HCT116 (cell line): ENCODE measurements at regions not wholly inside any gene's neighbourhood (a gene's known extent, or its start where the extent isn't known, plus 50 kb on each side); places are given as distances from the start of the nearest gene placed in this dataset.

Experiments
- ATAC-seq: fragments of 200-7000 bp; cut with Tn5 transposase; 2 replicates; pipeline ENCODE4 v1.9.1; 2020; ENCODE audit warnings: mild to moderate bottlenecking, moderate library complexity
- BruUV-seq: library from RNA; stranded (reverse); fragments of 400-500 nt; replicated peaks from 2 replicates; lab custom pipeline; 2021; lab: Mats Ljungman, UMichigan
- CTCF ChIA-PET: fragments of 300-600 bp; sonication (Branson Sonifier 250); formaldehyde crosslinking; loops from one replicate; lab custom pipeline; 2021; ENCODE audit warnings: antibody characterized with exemption; lab: Charles Lee
- POLR2A ChIA-PET: fragments of 300-600, 350-600 bp; sonication (Branson Sonifier 250); formaldehyde crosslinking; loops from one replicate; lab custom pipeline; 2021; ENCODE audit warnings: antibody characterized with exemption; lab: Charles Lee
- RAD21 ChIA-PET, 2 experiments: fragments of 300-600 bp; sonication (Branson Sonifier 250); formaldehyde crosslinking; loops; one replicate each; lab custom pipeline; 2023; ENCODE audit warnings: low total read pairs in 2 of 2; ENCODE audit not compliant: uncharacterized antibody in 2 of 2, unreplicated experiment in 2 of 2, low non-redundant PET in 1 of 2; lab: Charles Lee
- DNase-seq: peaks from one replicate; pipeline ENCODE4 v3.0.0-alpha.2; 2010; ENCODE audit warnings: low read depth, low spot score
- H2AFZ ChIP-seq: fragments of 200-600 bp; shearing (Covaris generic), sonication (generic); 2 replicates; pipeline ENCODE4 v1.6.1; 2017; ENCODE audit warnings: low read depth, mixed run types, mixed read lengths, antibody characterized with exemption, low read length; ENCODE audit not compliant: poor library complexity, severe bottlenecking
- H3K27ac ChIP-seq: 2 replicates; pipeline ENCODE4 v1.5.1; 2012; ENCODE audit warnings: low read depth, low read length
- H3K27me3 ChIP-seq: fragments of 200-600 bp; sonication (generic); 2 replicates; pipeline ENCODE4 v1.6.1; 2016; ENCODE audit warnings: mixed run types, low read length, mixed read lengths; ENCODE audit not compliant: insufficient read depth
- H3K36me3 ChIP-seq, 2 experiments: fragments of 200-500 bp in 1 of 2; fragments of 200-600 bp in 1 of 2; sonication (Bioruptor generic) in 1 of 2; sonication (generic) in 1 of 2; 2 replicates each; pipeline versions ENCODE4 v1.5.1 to v1.6.1; 2014 to 2016; ENCODE audit warnings: low read length in 2 of 2, inconsistent platforms in 1 of 2, mixed read lengths in 1 of 2, mixed run types in 1 of 2; ENCODE audit not compliant: insufficient read depth in 2 of 2, control insufficient read depth in 1 of 2
- H3K4me1 ChIP-seq, 2 experiments: fragments of 200-600 bp in 1 of 2; sonication (generic) in 1 of 2; 2 replicates each; pipeline versions ENCODE4 v1.5.1 to v1.6.1; 2012 to 2017; ENCODE audit warnings: low read length in 2 of 2, inconsistent platforms in 1 of 2, mild to moderate bottlenecking in 1 of 2, mixed read lengths in 1 of 2, mixed run types in 1 of 2, moderate library complexity in 1 of 2; ENCODE audit not compliant: insufficient read depth in 2 of 2, control insufficient read depth in 1 of 2
- H3K4me2 ChIP-seq: fragments of 200-600 bp; sonication (generic); 2 replicates; pipeline ENCODE4 v1.6.1; 2017; ENCODE audit warnings: mixed run types, low read length, mixed read lengths
- H3K4me3 ChIP-seq, 2 experiments: fragments of 200-600 bp in 1 of 2; sonication (generic) in 1 of 2; replicated peaks in 1 of 2; 2 replicates each; pipeline ENCODE4 v1.5.1; 2011 to 2016; ENCODE audit warnings: low read length in 2 of 2, control low read depth in 1 of 2, low read depth in 1 of 2, mild to moderate bottlenecking in 1 of 2, mixed read lengths in 1 of 2, mixed run types in 1 of 2
- H3K79me2 ChIP-seq: fragments of 200-600 bp; sonication (generic); 2 replicates; pipeline ENCODE4 v1.6.1; 2017; ENCODE audit warnings: mild to moderate bottlenecking, mixed run types, low read length, moderate library complexity, mixed read lengths; ENCODE audit not compliant: insufficient read depth
- H3K9ac ChIP-seq: fragments of 200-600 bp; sonication (generic); 2 replicates; pipeline ENCODE4 v1.6.1; 2016; ENCODE audit warnings: low read length, mixed read lengths
- H3K9me2 ChIP-seq: fragments of 200-600 bp; sonication (generic), shearing (Covaris generic); 2 replicates; pipeline ENCODE4 v1.6.1; 2017; ENCODE audit warnings: mixed run types, mild to moderate bottlenecking, moderate library complexity; ENCODE audit not compliant: insufficient read depth
- H3K9me3 ChIP-seq, 2 experiments: fragments of 200-500 bp in 1 of 2; fragments of 200-600 bp in 1 of 2; sonication (Bioruptor generic) in 1 of 2; sonication (generic) in 1 of 2; 2 replicates each; pipeline ENCODE4 v1.6.1; 2014 to 2017; ENCODE audit warnings: low read length in 2 of 2, mixed read lengths in 2 of 2, inconsistent platforms in 1 of 2, low read depth in 1 of 2, mild to moderate bottlenecking in 1 of 2, mixed run types in 1 of 2, moderate library complexity in 1 of 2; ENCODE audit not compliant: control insufficient read depth in 1 of 2, insufficient read depth in 1 of 2
- H4K20me1 ChIP-seq: fragments of 200-600 bp; sonication (generic), shearing (Covaris generic); 2 replicates; pipeline ENCODE4 v1.6.1; 2017; ENCODE audit warnings: mixed run types, mild to moderate bottlenecking, moderate library complexity; ENCODE audit not compliant: insufficient read depth
- CEBPB ChIP-seq: IDR thresholded peaks from 2 replicates; pipeline ENCODE4 v1.6.1; 2012; ENCODE audit warnings: low read depth
- CTCF ChIP-seq, 3 experiments: fragments of 200-600 bp in 1 of 3; sonication (generic) in 1 of 3; IDR thresholded peaks in 2 of 3; conservative IDR thresholded peaks in 1 of 3; 2 replicates each; pipeline ENCODE4 v1.5.1; 2012 to 2017; ENCODE audit warnings: low read depth in 2 of 3, low read length in 2 of 3, antibody characterized with exemption in 1 of 3, borderline replicate concordance in 1 of 3, control low read depth in 1 of 3, mild to moderate bottlenecking in 1 of 3, mixed read lengths in 1 of 3, mixed run types in 1 of 3, moderate library complexity in 1 of 3; ENCODE audit not compliant: insufficient read depth in 1 of 3
- EGR1 ChIP-seq: IDR thresholded peaks from 2 replicates; pipeline ENCODE4 v1.6.1; 2012; ENCODE audit warnings: low read depth
- EZH2 ChIP-seq: fragments of 200-600 bp; sonication (generic); IDR thresholded peaks from 2 replicates; pipeline ENCODE4 v1.6.1; 2017; ENCODE audit warnings: antibody characterized with exemption, mixed run types
- EZH2phosphoT487 ChIP-seq: fragments of 200-600 bp; IDR thresholded peaks from 2 replicates; pipeline ENCODE4 v1.6.1; 2018; ENCODE audit warnings: antibody characterized with exemption, borderline replicate concordance
- POLR2AphosphoS5 ChIP-seq: IDR thresholded peaks from 2 replicates; pipeline ENCODE4 v1.6.1; 2011; ENCODE audit warnings: mild to moderate bottlenecking, low read depth, low read length, moderate library complexity
- RAD21 ChIP-seq: IDR thresholded peaks from 2 replicates; pipeline ENCODE4 v1.6.1; 2012; ENCODE audit warnings: low read depth, mild to moderate bottlenecking
- REST ChIP-seq: IDR thresholded peaks from 2 replicates; pipeline ENCODE4 v1.6.1; 2012; ENCODE audit warnings: low read depth
- SP1 ChIP-seq: IDR thresholded peaks from 2 replicates; pipeline ENCODE4 v1.6.1; 2012; ENCODE audit warnings: low read depth
- SRF ChIP-seq: IDR thresholded peaks from 2 replicates; pipeline ENCODE4 v1.6.1; 2012; ENCODE audit warnings: low read depth
- TCF7L2 ChIP-seq: IDR thresholded peaks from 2 replicates; pipeline ENCODE4 v1.7.0; 2011; ENCODE audit warnings: borderline replicate concordance, inconsistent platforms; ENCODE audit not compliant: insufficient read depth, insufficient read length; ENCODE audit errors: extremely low read depth
- YY1 ChIP-seq: IDR thresholded peaks from 2 replicates; pipeline ENCODE4 v1.6.1; 2011; ENCODE audit warnings: low read length, low read depth, moderate library complexity, mild to moderate bottlenecking; ENCODE audit not compliant: insufficient replicate concordance; ENCODE audit errors: extremely low read depth
- ZBTB33 ChIP-seq: IDR thresholded peaks from 2 replicates; pipeline ENCODE4 v1.6.1; 2011; ENCODE audit warnings: mild to moderate bottlenecking, low read length, moderate library complexity; ENCODE audit not compliant: insufficient replicate concordance; ENCODE audit errors: extremely low read depth
- ZNF274 ChIP-seq: fragments of 200-500 bp; sonication (Bioruptor generic); IDR thresholded peaks from 2 replicates; pipeline ENCODE4 v1.6.1; 2014; ENCODE audit warnings: mild to moderate bottlenecking, low read depth, low read length, inconsistent platforms
- intact Hi-C: fragments of 100-400 bp; cut with micrococcal nuclease; formaldehyde crosslinking; loops from 2 replicates; pipeline ENCODE4 v1.10.0; 2022

- ChIA-PET POLR2A (no interaction called here), RAD21 (no interaction called here)
These were observed 62.6 kb upstream of the SCN10A start for GRCh38 chr3:38878646-38879045.

More at GRCh38 chr3:38878646-38879045, 62.6 kb upstream of the SCN10A start:
- TF ChIP-seq CEBPB: no peak
- TF ChIP-seq ZBTB33: no peak
- TF ChIP-seq YY1: no peak
- no peak for TF ChIP-seq ZNF274
- no peak for TF ChIP-seq EGR1
- TF ChIP-seq EZH2phosphoT487: no peak
- no peak for TF ChIP-seq REST
- no peak for TF ChIP-seq SP1
- no peak for TF ChIP-seq RAD21
- TF ChIP-seq TCF7L2: no peak
- no peak for TF ChIP-seq EZH2
- no peak for TF ChIP-seq CTCF (IDR thresholded peaks at IDR 0.05 in 2 of 3, conservative IDR thresholded peaks at IDR 0.05 in 1 of 3; ENCODE audit: borderline replicate concordance in 1 of 3, insufficient read depth in 1 of 3, low read depth in 2 of 3, low read length in 2 of 3)
- no peak for TF ChIP-seq POLR2AphosphoS5
- no peak for TF ChIP-seq SRF
- TF ChIP-seq, all 23 proteins: peak for 0
- no TSS peak for BruUV-seq
- no peaks in the 10 kb centered on the region for H4K20me1 ChIP-seq
- no peak overlapping the region for H3K27ac ChIP-seq
- DNase-seq (no peak), ATAC-seq (no peak)
- intact Hi-C loops: no loop called here
- H3K9me2 ChIP-seq: no peaks in the 10 kb centered on the region
- H2AFZ ChIP-seq: no peak overlapping the region
- no peak overlapping the region for H3K4me2 ChIP-seq
- no peak overlapping the region for H3K4me3 ChIP-seq
- H3K9ac ChIP-seq: no peak overlapping the region
- CTCF ChIA-PET: no interaction called here
- H3K4me1 ChIP-seq: no peaks in the 10 kb centered on the region
- H3K27me3 ChIP-seq: peaks cover 46% of the 10 kb centered on the region
- H3K79me2 ChIP-seq: no peaks in the 10 kb centered on the region
- no peaks in the 10 kb centered on the region for H3K9me3 ChIP-seq
- no peaks in the 10 kb centered on the region for H3K36me3 ChIP-seq
